GM12878 (cell line): ENCODE measurements at regions not wholly inside any gene's neighbourhood (a gene's known extent, or its start where the extent isn't known, plus 50 kb on each side); places are given as distances from the start of the nearest gene placed in this dataset.

ENCODE experiments used
- ATAC-seq: fragments of 200-7000 bp; cut with Tn5 transposase; 3 replicates; pipeline ENCODE4 v1.9.1; 2020; ENCODE audit warnings: mild to moderate bottlenecking, moderate library complexity
- BruUV-seq: library from RNA; stranded (reverse); fragments of 400-500 nt; replicated peaks from 2 replicates; lab custom pipeline; 2021; lab: Mats Ljungman, UMichigan
- CTCF ChIA-PET: fragments of 300-600 bp; sonication (Branson Sonifier 250); formaldehyde crosslinking; extraction: SDS; loops from one replicate; lab custom pipeline; 2021; ENCODE audit warnings: inconsistent platforms; lab: Yijun Ruan, JAX
- POLR2A ChIA-PET: fragments of 350-600 bp; formaldehyde crosslinking; extraction: SDS; loops from one replicate; lab custom pipeline; 2021; ENCODE audit warnings: inconsistent platforms; lab: Charles Lee
- RAD21 ChIA-PET: fragments of 300-600 bp; sonication (Branson Sonifier 250); formaldehyde crosslinking; loops from one replicate; lab custom pipeline; 2023; ENCODE audit warnings: antibody characterized with exemption; ENCODE audit not compliant: unreplicated experiment; lab: Charles Lee
- SMC1A ChIA-PET: fragments of 300-600 bp; sonication (Branson Sonifier 250); formaldehyde crosslinking; loops from one replicate; lab custom pipeline; 2023; ENCODE audit not compliant: unreplicated experiment, uncharacterized antibody; lab: Charles Lee
- DNase-seq: peaks from one replicate; pipeline ENCODE4 v3.0.0-alpha.2; 2011; ENCODE audit warnings: low read depth, low spot score
- FAIRE-seq: peaks from 3 replicates; lab custom pipeline; 2011; peaks lifted over from hg19 to GRCh38; lab: Jason Lieb, UNC
- H2AFZ ChIP-seq: 2 replicates; pipeline ENCODE4 v1.6.0; 2011; ENCODE audit warnings: low read depth, low read length, control low read depth; ENCODE audit not compliant: control insufficient read depth
- H3K27ac ChIP-seq: 2 replicates; pipeline ENCODE4 v1.5.1; 2011; ENCODE audit warnings: control low read depth; ENCODE audit not compliant: control insufficient read depth, insufficient read depth
- H3K27me3 ChIP-seq, 2 experiments: replicated peaks in 1 of 2; 2 replicates each; pipeline versions ENCODE4 v1.6.0 to v1.6.1; 2011; ENCODE audit warnings: low read length in 1 of 2; ENCODE audit not compliant: control insufficient read depth in 2 of 2, insufficient read depth in 2 of 2
- H3K36me3 ChIP-seq, 2 experiments: 2 replicates each; pipeline ENCODE4 v1.5.1; 2011; ENCODE audit warnings: low read length in 1 of 2; ENCODE audit not compliant: control insufficient read depth in 2 of 2, insufficient read depth in 2 of 2
- H3K4me1 ChIP-seq: 2 replicates; pipeline ENCODE4 v1.6.1; 2011; ENCODE audit warnings: mild to moderate bottlenecking, low read length, moderate library complexity, mixed read lengths; ENCODE audit not compliant: control insufficient read depth, insufficient read depth
- H3K4me2 ChIP-seq: 2 replicates; pipeline ENCODE4 v1.6.0; 2011; ENCODE audit warnings: control low read depth; ENCODE audit not compliant: control insufficient read depth, insufficient read depth
- H3K4me3 ChIP-seq: fragments of 200-600 bp; sonication (generic); 2 replicates; pipeline ENCODE4 v1.5.1; 2016
- H3K79me2 ChIP-seq: 2 replicates; pipeline ENCODE4 v1.6.0; 2011; ENCODE audit warnings: low read length; ENCODE audit not compliant: control insufficient read depth, insufficient read depth
- H3K9ac ChIP-seq: 2 replicates; pipeline ENCODE4 v1.8.0; 2011; ENCODE audit warnings: low read length, control low read depth, mixed read lengths; ENCODE audit not compliant: control insufficient read depth, insufficient read depth
- H3K9me3 ChIP-seq: replicated peaks from 3 replicates; pipeline ENCODE4 v1.5.1; 2011; ENCODE audit warnings: mild to moderate bottlenecking, low read length; ENCODE audit not compliant: control insufficient read depth, insufficient read depth
- H4K20me1 ChIP-seq: 2 replicates; pipeline ENCODE4 v1.6.0; 2011; ENCODE audit not compliant: control insufficient read depth, insufficient read depth
- ATF7 ChIP-seq: fragments of 450-650 bp; IDR thresholded peaks from 2 replicates; pipeline ENCODE4 v1.6.1; 2016; ENCODE audit warnings: low read depth, mild to moderate bottlenecking
- BACH1 ChIP-seq: fragments of 450-650 bp; IDR thresholded peaks from 2 replicates; pipeline ENCODE4 v1.6.1; 2017; ENCODE audit warnings: mild to moderate bottlenecking, borderline replicate concordance
- CBX3 ChIP-seq: fragments of 200-600 bp; sonication (generic); IDR thresholded peaks from 2 replicates; pipeline ENCODE4 v1.6.1; 2016; ENCODE audit warnings: low read depth, borderline replicate concordance
- DPF2 ChIP-seq: fragments of 450-650 bp; IDR thresholded peaks from 2 replicates; pipeline ENCODE4 v1.6.1; 2017; ENCODE audit warnings: mild to moderate bottlenecking
- EP300 ChIP-seq, 2 experiments: fragments of 150-350 bp in 1 of 2; IDR thresholded peaks; 2 replicates each; pipeline ENCODE4 v1.6.1; 2011 to 2012; ENCODE audit warnings: low read depth in 2 of 2, low read length in 2 of 2, borderline replicate concordance in 1 of 2, improper control_type of control experiment in 1 of 2, inconsistent platforms in 1 of 2; ENCODE audit not compliant: control insufficient read depth in 1 of 2
- EZH2 ChIP-seq: IDR thresholded peaks from 2 replicates; pipeline ENCODE4 v1.6.1; 2012; ENCODE audit warnings: low read depth, mild to moderate bottlenecking, control low read depth, inconsistent platforms, low read length, borderline replicate concordance; ENCODE audit not compliant: control insufficient read depth
- FOS ChIP-seq: IDR thresholded peaks from 3 replicates; pipeline ENCODE4 v1.6.1; 2011; ENCODE audit warnings: borderline replicate concordance; ENCODE audit not compliant: insufficient read length; ENCODE audit errors: extremely low read depth
- NFXL1 ChIP-seq: fragments of 450-650 bp; IDR thresholded peaks from 2 replicates; pipeline ENCODE4 v1.6.1; 2017; ENCODE audit warnings: antibody characterized with exemption, mild to moderate bottlenecking, borderline replicate concordance
- POU2F2 ChIP-seq: IDR thresholded peaks from 3 replicates; pipeline ENCODE4 v1.6.1; 2011; ENCODE audit warnings: low read depth, mild to moderate bottlenecking, low read length, borderline replicate concordance
- SMAD5 ChIP-seq: IDR thresholded peaks from 2 replicates; pipeline ENCODE4 v1.6.1; 2016; ENCODE audit warnings: antibody characterized with exemption, low read depth
- TCF12 ChIP-seq: IDR thresholded peaks from 2 replicates; pipeline ENCODE4 v1.6.1; 2011; ENCODE audit warnings: low read depth, mild to moderate bottlenecking, low read length
- WGBS: methylation state at CpG from one replicate; pipeline ENCODE4 v1.1.6; 2016; ENCODE audit warnings: low lambda C conversion rate; ENCODE audit not compliant: insufficient replicate concordance, insufficient coverage; ENCODE audit errors: missing lambda C conversion rate; 5-methylcytosine and 5-hydroxymethylcytosine counted together
- in situ Hi-C: fragments of 300-500 bp; cut with MboI; formaldehyde crosslinking; loops from 9 replicates; pipeline ENCODE4 v1.14.3; 2018; ENCODE audit warnings: mixed read lengths
- intact Hi-C: fragments of 100-400 bp; cut with micrococcal nuclease; formaldehyde crosslinking; loops from one replicate; pipeline ENCODE4 v1.14.2; 2022; ENCODE audit not compliant: unreplicated experiment
- TF ChIP-seq, protein P1 (sequence below): fragments of 450-650 bp; IDR thresholded peaks from 2 replicates; pipeline ENCODE4 v1.6.1; 2017; ENCODE audit warnings: mild to moderate bottlenecking, moderate library complexity
- TF ChIP-seq, protein P2 (sequence below): fragments of 450-650 bp; IDR thresholded peaks from 2 replicates; pipeline ENCODE4 v1.6.1; 2016; ENCODE audit warnings: mild to moderate bottlenecking, moderate library complexity, borderline replicate concordance
- TF ChIP-seq, protein P3 (sequence below): IDR thresholded peaks from 2 replicates; pipeline ENCODE4 v1.6.1; 2011; ENCODE audit warnings: low read depth, low read length, improper control_type of control experiment, borderline replicate concordance

- H3K9me3 ChIP-seq, result peaks cover 3% of the 10 kb centered on the region; the same call in 2 of the 3 replicates
- CTCF ChIA-PET, result no interaction called here
- no peaks in the 10 kb centered on the region; a peak in 1 of 4 replicates for H3K27me3 ChIP-seq
- H3K27ac ChIP-seq, result no peak overlapping the region
- in situ Hi-C loops, result no loop called here
- no peak for TF ChIP-seq EP300 (IDR thresholded peaks at IDR 0.05; ENCODE audit: borderline replicate concordance in 1 of 2, control insufficient read depth in 1 of 2, low read depth in 2 of 2, low read length in 2 of 2)
- TF ChIP-seq TCF12, result no peak
- no peak for TF ChIP-seq EZH2
- no peak for TF ChIP-seq ATF7
- no peak for TF ChIP-seq NFXL1
- TF ChIP-seq POU2F2, result no peak
- no peak for TF ChIP-seq BACH1
- TF ChIP-seq CBX3, result no peak
- TF ChIP-seq DPF2, result no peak
- no peak for TF ChIP-seq SMAD5
- TF ChIP-seq, protein P1, sequence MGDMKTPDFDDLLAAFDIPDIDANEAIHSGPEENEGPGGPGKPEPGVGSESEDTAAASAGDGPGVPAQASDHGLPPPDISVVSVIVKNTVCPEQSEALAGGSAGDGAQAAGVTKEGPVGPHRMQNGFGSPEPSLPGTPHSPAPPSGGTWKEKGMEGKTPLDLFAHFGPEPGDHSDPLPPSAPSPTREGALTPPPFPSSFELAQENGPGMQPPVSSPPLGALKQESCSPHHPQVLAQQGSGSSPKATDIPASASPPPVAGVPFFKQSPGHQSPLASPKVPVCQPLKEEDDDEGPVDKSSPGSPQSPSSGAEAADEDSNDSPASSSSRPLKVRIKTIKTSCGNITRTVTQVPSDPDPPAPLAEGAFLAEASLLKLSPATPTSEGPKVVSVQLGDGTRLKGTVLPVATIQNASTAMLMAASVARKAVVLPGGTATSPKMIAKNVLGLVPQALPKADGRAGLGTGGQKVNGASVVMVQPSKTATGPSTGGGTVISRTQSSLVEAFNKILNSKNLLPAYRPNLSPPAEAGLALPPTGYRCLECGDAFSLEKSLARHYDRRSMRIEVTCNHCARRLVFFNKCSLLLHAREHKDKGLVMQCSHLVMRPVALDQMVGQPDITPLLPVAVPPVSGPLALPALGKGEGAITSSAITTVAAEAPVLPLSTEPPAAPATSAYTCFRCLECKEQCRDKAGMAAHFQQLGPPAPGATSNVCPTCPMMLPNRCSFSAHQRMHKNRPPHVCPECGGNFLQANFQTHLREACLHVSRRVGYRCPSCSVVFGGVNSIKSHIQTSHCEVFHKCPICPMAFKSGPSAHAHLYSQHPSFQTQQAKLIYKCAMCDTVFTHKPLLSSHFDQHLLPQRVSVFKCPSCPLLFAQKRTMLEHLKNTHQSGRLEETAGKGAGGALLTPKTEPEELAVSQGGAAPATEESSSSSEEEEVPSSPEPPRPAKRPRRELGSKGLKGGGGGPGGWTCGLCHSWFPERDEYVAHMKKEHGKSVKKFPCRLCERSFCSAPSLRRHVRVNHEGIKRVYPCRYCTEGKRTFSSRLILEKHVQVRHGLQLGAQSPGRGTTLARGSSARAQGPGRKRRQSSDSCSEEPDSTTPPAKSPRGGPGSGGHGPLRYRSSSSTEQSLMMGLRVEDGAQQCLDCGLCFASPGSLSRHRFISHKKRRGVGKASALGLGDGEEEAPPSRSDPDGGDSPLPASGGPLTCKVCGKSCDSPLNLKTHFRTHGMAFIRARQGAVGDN, result no peak
- TF ChIP-seq FOS, result no peak
- TF ChIP-seq, protein P2, sequence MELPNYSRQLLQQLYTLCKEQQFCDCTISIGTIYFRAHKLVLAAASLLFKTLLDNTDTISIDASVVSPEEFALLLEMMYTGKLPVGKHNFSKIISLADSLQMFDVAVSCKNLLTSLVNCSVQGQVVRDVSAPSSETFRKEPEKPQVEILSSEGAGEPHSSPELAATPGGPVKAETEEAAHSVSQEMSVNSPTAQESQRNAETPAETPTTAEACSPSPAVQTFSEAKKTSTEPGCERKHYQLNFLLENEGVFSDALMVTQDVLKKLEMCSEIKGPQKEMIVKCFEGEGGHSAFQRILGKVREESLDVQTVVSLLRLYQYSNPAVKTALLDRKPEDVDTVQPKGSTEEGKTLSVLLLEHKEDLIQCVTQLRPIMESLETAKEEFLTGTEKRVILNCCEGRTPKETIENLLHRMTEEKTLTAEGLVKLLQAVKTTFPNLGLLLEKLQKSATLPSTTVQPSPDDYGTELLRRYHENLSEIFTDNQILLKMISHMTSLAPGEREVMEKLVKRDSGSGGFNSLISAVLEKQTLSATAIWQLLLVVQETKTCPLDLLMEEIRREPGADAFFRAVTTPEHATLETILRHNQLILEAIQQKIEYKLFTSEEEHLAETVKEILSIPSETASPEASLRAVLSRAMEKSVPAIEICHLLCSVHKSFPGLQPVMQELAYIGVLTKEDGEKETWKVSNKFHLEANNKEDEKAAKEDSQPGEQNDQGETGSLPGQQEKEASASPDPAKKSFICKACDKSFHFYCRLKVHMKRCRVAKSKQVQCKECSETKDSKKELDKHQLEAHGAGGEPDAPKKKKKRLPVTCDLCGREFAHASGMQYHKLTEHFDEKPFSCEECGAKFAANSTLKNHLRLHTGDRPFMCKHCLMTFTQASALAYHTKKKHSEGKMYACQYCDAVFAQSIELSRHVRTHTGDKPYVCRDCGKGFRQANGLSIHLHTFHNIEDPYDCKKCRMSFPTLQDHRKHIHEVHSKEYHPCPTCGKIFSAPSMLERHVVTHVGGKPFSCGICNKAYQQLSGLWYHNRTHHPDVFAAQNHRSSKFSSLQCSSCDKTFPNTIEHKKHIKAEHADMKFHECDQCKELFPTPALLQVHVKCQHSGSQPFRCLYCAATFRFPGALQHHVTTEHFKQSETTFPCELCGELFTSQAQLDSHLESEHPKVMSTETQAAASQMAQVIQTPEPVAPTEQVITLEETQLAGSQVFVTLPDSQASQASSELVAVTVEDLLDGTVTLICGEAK, result no peak
- TF ChIP-seq, protein P3, sequence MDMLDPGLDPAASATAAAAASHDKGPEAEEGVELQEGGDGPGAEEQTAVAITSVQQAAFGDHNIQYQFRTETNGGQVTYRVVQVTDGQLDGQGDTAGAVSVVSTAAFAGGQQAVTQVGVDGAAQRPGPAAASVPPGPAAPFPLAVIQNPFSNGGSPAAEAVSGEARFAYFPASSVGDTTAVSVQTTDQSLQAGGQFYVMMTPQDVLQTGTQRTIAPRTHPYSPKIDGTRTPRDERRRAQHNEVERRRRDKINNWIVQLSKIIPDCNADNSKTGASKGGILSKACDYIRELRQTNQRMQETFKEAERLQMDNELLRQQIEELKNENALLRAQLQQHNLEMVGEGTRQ, result no peak
- RAD21 ChIA-PET, result no interaction called here
- no peak overlapping the region for H3K4me3 ChIP-seq
- H3K36me3 ChIP-seq, result no peaks in the 10 kb centered on the region
- no peaks in the 10 kb centered on the region for H3K79me2 ChIP-seq
- no peak overlapping the region for H2AFZ ChIP-seq
- no peak overlapping the region for H3K9ac ChIP-seq
- H3K4me2 ChIP-seq, result no peak overlapping the region
- POLR2A ChIA-PET, result no interaction called here
- no peak for DNase-seq
- no peaks in the 10 kb centered on the region for H3K4me1 ChIP-seq
- SMC1A ChIA-PET, result interaction anchor here (1.1 kb wide), 1 partner anchor 159 kb away, joined by 4 read pairs; no protein-coding TSS in a partner anchor
- no peak for ATAC-seq
- BruUV-seq, result no TSS peak
- intact Hi-C loops, result no loop called here
- no peaks in the 10 kb centered on the region for H4K20me1 ChIP-seq
- WGBS, result 0% methylated on average over 1 of the region's 1 CpG
- no peak for FAIRE-seq
Observed at GRCh38 chr2:10249798-10250197, 52.9 kb upstream of the HPCAL1 start.
